GM18909 (cell line): ENCODE measurements at regions not wholly inside any gene's neighbourhood (a gene's known extent, or its start where the extent isn't known, plus 50 kb on each side); places are given as distances from the start of the nearest gene placed in this dataset.
"Not testable (repeated sequence)": the region's sequence is repeated elsewhere in the genome, so short reads cannot be mapped to it uniquely, and the experiment has no call there.

Experiments
- ATAC-seq: cut with Tn5 transposase; IDR thresholded peaks from one replicate; pipeline ENCODE4 v1.9.1; 2021; ENCODE audit warnings: mild to moderate bottlenecking; ENCODE audit not compliant: unreplicated experiment, poor library complexity

DNA sequence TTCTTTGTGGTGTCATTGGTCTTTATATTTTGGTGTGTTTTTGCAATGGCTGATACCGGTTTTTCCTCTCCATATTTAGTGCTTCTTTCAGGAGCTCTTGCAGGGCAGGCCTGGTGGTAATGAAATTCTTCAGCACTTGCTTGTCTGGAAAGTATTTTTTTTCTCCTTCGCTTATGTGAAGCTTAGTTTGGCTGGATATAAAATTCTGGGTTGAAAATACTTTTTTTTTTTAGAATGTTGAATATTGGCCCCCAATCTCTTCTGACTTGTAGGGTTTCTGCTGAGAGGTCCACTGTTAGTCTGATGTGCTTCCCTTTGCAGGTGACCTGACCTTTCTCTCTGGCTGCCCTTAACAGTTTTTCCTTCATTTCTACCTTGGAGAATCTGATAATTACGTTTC, 82.7 kb downstream of the XCL2 start:
- ATAC-seq = not testable (repeated sequence)

DNA sequence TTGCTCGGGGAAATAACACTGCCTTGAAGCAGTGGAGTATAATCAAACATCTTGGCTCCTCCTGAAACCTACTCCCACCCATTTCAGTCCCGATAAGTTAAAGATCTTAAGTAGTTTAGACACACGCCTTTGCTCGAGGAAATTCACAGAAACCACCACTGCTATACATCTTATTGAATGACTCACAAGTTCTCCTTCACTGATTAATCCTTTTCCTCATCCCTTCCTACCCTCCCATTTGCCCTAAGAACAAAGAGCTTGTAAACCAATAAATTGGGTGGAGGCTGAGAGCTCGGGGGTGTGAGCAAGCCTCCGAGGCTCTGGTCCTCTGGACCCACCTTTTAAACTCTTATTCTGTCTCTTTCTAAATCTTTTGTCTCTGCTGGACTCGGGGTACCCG, 86.5 kb downstream of the XCL2 start:
- ATAC-seq = not testable (repeated sequence)

DNA sequence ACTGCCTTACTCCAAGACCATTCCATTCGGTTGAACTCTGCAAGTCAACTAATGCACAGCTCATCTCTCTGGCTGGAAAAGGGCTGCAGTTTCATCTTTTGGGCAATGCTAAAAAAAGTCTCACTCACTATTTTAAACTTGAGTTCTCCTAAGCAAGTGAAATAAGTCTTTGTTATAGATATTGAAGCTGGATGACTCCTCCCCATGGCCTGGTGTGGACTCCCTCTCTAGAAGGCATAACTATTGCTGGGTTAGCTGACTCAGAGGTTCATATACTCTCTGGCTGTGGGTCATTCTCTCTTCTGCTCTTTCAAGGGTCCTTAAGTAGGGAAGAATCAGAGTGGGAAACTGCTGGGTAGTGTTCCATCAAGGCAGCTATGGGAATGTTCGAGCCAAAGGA, 88.0 kb downstream of the XCL2 start:
- no peak for ATAC-seq

DNA sequence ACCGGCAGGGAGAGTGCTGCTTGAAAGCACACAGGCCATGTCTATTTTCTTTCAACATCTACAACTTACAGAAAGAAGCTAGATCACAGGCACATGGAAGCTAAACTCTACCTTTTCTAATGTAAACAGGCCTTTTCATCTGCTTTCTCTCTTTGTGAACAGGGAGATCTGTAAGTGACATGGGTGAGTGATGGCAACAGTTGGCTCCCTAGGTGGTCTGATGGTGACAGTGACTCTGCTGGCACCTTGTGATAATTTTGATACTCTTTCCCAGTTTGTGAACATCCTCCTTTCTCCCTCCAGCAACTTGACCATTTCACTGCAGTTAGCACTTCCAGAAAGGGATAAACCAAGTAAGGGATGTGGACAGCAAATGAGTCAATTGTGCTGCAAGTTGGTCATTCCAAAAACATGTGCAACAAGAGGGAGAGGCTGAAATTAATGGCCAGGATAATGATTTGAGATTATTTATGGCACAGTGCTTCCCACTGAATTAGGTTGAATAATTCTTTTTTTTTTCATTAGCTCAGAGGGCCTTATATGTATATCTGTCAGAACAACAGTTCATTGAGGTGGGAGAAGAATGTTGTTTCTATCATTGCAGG, 89.5 kb downstream of the XCL2 start:
- ATAC-seq = no peak

DNA sequence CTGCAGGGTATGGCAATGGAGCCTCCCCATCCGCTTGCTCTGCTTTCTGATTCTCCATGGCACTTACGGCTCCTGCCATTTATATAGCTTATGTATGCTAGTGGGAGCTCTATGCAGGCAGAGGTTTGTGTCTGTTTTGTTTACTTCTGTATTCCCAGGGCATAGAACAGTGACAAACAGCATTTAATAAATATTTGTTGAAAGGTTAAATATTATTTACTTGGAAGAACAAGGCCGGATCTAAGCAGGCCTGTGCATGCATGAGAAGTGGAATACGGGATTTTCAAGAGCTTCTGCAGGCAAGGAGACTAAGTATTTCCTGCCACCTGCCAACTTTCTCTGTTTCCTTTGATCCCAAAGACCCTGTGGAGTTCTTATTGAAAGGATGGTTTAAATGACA, 90.7 kb downstream of the XCL2 start:
- no peak for ATAC-seq

DNA sequence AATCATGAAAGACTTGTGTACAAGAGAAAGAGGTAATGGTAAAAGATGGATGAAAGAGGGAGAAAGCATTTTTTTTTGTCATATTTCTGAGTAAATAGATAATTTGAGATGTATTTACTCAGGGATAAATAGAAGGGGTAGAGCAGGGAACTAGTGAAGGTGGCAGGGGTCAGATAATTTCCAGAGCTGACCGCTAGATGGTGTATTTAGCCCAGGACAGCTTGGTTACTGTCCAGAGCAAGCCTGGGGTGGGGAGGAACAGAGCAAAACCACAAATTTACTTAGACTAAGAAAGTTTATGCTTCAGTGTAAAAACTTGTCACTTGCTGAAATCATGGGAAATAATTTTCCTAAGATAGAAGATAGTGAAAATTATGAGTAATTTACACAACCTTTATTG, 91.5 kb downstream of the XCL2 start:
- no peak for ATAC-seq

DNA sequence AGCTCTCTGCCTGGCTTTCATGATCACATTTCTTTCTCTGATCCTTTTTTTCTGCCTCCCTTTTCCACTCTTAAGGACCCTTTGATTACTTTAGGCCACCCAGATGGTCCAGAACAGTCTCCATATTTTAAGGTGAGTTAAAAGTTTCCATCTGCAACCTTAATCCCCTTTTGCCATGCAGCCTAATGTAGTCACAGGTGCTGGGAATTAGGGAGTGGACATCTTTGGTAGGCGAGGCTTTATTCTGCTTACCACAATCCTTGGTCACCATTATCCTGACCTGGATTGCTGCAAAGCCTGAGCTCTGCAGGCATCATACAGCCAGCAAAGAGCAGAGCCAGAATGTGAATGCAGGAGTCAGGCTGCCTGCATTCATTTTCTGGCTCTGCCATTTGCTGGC, 95.9 kb downstream of the XCL2 start:
- no peak for ATAC-seq

DNA sequence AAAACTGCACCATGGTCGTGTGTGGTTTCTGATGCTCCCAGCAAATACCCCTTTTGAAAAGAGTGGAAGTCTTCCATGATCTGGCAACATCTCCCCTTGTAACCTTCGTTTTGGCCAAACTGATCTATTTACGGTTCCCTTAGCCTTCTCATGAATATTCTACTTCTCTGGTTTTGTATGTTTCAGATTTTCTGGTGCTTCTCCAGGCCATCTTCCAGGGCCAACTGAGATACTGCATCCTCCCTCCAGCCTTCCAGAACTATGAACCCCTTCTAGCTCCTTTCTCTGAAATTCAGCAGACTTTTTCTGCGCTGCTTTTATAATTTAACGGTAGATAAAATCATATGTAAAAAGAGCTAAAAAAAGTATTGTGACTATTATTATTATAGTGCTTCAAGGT, 97.7 kb downstream of the XCL2 start:
- ATAC-seq = no peak

DNA sequence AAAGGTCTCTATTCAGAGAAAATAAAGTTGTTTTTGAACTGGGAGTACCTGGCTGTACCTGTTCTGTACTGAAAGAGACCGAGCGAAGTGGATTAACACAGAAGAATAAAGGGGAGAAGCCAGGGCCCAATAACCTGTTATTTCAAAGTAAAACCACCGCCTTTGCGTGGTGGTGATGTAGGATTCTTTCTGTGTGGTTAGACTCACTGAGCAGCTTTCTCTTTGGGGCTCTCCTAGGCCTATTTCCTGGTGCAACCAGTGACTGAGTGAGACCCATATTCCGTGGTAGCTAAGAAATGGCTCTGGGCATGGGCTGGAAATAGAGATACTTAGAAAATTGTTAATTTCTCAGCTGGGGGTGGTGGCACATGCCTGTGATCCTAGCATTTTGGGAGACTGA, 99.9 kb downstream of the XCL2 start:
- ATAC-seq = no peak

DNA sequence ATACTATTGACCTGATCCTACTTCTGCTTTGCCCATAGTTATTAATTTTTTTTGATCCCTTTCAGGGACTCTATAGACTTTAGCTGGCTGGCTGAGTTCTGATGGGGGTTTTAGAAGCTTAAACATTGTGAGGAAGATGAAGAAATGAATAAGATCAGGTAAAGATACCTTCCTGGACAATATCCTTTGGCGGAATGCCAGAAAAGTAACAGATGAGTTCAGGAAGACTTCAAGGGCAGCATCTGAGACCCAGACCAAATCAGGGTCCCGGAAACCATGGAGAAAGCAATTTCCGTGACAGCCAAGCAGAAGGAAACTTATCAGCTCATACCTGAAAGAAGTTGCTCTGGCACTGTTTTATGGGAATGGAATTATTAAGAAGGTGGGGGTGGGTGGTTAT, 100.4 kb downstream of the XCL2 start:
- ATAC-seq = no peak

DNA sequence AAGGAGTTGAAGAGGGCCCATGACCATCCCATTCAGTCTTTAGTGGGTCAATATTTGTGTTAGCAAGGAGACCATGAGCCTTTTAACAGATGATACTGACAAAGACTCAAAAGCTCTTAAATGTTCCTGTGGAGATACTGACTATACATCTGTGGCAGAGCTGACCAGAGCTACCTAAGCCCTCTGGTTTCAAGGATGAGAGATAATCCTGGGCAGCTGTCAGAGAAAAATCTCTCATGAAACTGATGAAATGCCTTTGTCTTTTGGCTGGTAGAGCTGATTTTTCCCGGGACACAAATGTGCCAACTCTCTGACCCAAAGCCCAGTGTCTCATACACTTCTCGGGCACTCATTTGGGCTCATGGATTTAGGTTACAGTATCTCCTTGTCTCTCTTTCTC, 100.9 kb downstream of the XCL2 start:
- ATAC-seq = no peak

DNA sequence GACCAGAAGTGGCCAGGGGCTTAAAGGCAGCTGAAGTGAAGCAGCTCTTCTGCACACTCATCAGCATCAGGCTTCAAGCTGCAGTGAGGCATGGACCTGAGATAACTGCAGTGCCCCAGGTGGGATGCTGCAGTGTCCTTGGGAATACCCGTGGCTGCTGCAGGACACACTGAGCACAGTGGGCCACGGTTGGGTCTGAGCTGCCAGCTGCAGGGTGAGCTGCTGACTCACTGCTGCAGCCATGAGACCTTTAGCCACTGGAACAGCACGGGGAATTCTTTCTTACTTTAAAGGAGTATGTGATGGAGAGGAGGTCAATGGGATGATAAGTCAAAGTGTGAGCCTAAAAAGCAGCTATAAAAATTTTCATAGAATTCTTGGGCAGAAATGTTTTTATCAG, 102.1 kb downstream of the XCL2 start:
- ATAC-seq = no peak

DNA sequence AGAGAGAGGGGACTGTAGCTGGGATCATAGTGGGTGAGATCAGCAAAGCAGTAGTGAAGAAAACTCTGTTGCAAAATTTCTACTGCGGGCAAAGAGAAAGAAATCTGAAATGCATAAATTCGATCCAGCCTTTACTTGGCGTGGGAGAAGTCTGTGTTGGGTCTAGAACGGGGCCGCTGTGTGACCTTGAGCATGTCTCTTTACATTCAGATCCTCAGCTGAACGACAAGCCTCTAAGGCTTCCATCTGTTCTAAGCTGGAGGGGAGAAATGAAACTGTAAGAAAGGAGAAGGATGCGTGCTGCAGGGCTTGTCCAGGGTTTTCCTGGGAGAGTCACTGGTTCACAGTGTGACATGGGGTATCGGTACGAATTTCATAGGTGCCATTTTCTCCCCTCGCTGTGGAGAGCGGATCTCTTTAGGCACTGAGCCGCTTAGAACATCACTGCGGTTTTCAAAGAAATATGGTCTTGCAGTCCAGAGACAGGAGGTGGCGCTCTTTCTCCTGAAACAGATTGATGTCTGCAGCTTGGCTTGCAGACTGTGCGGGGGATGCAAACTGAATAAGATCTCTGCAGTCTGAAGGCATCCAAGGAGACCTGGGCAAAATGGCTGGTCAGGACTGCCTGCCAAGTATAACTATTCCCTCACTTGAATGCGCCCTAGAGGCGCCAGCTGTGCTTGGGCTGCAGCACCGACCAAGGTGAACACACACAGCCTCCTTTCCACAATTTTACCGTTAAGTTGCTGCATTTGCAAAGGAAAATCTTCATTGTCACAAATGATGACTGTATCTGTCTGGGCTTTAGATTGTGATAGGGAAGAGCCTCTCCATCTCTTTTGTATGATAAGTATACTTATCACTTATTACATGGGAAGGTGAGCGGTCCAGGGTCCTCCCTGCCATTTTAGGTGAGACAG, 104.1 kb downstream of the XCL2 start:
- peak; percentile 89 for ATAC-seq

DNA sequence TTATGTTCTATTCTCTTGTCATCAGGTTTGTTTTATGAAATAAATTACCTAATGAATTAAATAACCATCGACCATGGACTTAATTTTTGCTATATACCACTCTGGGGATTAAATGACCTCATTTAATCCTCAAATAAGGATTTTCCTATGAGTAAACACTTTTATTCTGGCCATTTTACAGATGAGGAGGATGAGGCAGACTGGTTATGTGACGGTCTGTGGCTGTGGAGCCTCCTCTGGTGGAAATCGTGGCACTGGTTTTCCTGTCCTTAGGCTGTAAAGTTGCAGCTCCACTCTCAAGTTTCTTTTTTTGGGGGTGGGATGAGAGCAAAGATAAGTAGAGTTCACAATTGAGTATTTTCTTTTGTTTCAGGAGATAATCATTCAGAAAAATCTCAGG, 105.2 kb downstream of the XCL2 start:
- ATAC-seq = no peak

DNA sequence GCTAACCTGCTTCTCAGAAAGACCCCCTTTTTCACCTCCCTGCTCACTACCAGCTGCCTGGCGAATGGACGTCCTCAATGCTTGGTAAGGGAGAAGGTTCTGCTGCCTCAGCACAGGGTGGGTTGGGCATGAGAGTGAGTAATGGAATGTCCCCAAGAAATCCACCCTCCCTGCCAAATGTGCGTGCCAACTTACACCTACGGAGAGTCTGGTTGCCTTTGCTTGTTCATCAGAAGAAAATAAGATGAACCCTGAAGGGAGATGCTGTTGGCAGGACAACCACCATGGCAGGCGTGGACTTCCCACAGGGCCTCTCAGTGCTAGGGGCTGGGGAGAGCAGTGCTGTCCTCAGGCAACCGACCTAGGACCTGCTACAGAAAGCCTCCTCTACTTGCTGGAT, 106.0 kb downstream of the XCL2 start:
- ATAC-seq = no peak

DNA sequence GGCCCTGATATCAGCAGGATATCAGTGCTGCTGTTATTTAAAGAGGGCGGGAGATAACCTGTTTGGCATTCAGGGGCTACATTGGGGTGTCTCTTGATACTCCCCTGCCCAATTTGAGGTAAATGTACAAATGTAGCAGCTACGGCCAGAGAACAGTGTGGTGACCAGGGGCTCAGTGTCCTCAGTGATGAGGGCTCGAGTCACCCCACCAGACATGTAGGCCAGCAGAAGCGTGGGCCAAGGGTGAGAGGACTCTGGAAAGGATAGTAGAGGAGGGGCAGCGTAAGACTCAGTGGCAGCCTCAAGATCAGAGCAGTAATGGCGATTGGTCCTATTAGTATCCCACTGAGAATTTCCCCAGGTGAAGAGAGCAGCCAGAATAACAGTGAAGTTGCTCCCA, 108.4 kb downstream of the XCL2 start:
- ATAC-seq = no peak

DNA sequence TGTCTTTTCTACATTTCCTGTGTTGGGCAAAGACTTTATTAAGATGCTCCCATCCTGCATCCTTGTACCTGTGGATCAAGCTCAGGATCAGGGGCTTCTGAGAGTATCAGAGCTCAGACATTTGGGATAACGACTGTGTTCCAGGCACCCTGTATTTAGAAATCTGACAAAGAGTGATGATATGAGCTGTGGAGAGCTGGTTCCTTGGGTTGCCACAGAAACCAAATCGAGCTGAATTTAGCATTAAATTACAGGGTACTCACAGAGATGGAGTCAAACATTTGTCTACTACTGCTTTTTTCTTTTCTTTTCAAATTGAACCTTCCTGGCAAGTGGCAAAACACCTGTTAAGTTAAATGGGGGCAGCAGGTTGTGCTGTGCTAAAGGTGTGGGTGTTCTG, 110.6 kb downstream of the XCL2 start:
- no peak for ATAC-seq

DNA sequence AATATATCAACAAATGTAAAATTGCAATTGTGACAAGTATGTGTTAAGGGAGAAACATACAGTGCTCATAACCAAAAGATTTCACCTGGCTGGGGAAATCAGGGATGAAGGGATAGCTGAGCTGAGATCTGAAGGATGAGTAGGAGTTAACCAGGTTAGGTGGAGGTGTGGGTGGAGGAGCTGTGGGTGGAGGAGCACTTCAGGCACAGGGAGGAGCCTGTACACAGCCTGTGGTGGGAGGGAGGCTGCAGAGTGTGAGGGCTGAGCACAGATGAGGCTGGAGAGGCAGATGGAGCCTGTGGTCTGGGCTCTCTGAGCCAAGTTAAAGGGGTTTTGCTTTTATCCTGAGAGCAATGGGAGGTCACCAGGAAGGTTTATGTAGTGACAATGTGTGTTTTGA, 111.9 kb downstream of the XCL2 start:
- ATAC-seq = no peak

DNA sequence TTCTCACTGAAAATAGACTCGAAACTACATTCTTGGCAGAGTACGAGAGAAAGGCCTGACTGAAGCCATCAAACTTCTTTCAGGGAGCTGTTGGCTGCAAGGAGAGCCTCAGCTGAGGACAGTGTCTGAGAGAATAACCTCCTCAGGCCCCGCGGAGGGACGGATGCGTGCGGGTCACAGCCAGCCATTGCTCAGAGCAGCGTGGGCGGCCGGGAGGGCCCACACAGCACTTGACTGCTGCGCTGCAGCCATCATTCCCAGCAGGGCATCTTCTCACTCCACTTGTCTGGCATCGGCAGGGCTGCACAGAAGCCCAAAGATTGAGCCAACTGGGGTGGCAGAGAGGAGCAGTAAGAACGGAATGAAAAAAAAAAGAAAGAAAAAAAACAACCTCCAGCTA, 113.5 kb downstream of the XCL2 start:
- ATAC-seq = no peak

DNA sequence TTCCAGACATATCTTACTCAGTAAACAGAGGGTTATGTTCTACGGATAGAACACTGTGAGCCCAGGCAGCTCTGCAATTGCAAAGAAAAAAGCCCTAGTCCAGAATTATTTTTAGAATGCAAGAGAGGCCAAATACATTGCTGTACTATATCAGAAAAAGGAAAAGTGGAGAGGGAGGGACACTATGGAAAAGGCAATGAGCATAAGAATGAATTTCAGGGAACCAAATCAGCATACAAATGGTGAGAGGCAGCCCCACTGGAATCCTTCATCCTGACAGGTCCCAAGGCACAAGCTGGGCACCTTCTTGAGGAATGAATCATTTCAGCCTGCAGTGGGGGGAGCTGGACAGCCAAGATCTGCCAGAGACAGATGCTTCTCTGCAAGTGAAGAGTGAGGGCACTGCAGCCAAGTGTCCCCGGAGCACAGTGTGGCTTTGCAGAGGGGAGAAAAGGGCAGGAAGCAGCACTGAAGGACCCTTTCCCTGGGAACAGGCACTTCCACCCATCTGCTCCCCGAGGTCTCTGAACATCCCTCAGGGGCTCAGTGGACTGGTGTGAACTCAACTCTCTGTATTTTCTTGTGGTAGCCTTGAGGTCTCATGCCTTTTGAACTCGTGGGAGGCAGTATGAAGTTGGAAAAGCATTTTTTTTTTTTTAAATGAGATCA, 115.6 kb downstream of the XCL2 start:
- ATAC-seq = no peak

DNA sequence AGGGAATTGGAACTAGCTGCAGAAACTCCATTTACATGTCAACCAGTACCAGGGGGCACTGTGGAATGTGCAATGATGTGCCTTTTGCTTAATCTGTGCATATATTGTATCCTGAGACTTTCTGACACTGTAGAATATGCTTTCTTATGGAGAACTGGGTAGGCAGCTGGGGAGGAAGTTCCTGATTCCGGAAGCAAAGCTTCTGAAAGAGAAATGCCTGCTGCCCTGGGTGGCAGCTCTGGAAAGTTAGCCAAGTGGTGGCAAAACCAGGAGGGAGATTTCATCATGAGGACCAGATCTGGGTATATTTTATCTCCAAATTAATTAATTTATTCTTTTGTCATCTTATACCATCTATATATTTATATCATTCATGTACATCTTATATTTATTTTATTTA, 116.7 kb downstream of the XCL2 start:
- no peak for ATAC-seq

DNA sequence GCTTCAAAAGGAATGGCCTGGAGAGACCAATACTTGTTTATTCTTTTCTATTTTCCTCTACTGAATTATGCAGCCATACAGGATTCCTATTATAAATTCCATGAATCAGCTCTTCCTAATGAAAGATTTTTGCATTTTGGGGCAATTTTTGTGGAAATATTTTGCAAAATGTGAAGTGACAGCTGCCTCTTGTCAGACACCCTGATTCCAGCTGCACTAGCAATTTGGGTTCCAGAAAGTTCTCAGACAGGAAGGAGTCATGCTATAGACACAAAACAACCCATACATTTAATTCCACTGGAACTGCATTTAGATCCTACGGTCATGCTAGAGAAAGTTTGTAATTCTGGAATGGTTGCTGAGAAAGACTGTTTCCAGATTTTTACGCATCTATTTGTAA, 119.5 kb downstream of the XCL2 start:
- ATAC-seq = no peak
